Esophagus squamous epithelium (tissue), 4 donors: ENCODE measurements at regions not wholly inside any gene's neighbourhood (a gene's known extent, or its start where the extent isn't known, plus 50 kb on each side); places are given as distances from the start of the nearest gene placed in this dataset.

Source experiments
- POLR2A ChIP-seq, 4 donors: fragments of 450-650 bp; IDR thresholded peaks; one replicate each; pipeline ENCODE4 v1.6.1; 2017; ENCODE audit warnings: antibody characterized with exemption in 4 of 4, mild to moderate bottlenecking in 4 of 4, moderate library complexity in 3 of 4
- TF ChIP-seq, protein P1 (sequence below), 6 experiments: fragments of 450-650 bp in 4 of 6; fragments of 200-600 bp in 2 of 6; sonication (generic) in 2 of 6; IDR thresholded peaks; one replicate each; pipeline ENCODE4 v1.5.1; 2016 to 2019; ENCODE audit warnings: antibody characterized with exemption in 6 of 6, mild to moderate bottlenecking in 4 of 6, moderate library complexity in 4 of 6

DNA sequence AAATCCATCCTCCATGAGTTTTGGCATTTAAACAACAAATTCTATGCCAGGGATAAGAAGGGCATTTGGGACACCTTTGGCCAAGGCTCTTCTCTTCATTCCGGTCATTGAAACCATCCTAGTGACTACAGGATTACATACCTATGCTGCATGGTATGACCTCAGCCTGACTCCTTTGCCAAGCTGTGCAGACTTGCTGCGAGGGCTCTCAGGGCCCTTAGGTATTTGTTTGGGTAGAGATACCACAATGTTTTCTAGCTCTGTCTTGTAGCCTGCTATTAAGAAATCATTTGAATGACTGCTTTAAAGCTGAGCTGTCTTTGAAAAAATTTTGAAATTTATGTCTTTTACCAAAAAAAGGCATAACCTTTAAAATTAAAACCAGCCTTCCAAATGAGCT, 749.8 kb upstream of the SGO1 start:
- TF ChIP-seq, protein P1, sequence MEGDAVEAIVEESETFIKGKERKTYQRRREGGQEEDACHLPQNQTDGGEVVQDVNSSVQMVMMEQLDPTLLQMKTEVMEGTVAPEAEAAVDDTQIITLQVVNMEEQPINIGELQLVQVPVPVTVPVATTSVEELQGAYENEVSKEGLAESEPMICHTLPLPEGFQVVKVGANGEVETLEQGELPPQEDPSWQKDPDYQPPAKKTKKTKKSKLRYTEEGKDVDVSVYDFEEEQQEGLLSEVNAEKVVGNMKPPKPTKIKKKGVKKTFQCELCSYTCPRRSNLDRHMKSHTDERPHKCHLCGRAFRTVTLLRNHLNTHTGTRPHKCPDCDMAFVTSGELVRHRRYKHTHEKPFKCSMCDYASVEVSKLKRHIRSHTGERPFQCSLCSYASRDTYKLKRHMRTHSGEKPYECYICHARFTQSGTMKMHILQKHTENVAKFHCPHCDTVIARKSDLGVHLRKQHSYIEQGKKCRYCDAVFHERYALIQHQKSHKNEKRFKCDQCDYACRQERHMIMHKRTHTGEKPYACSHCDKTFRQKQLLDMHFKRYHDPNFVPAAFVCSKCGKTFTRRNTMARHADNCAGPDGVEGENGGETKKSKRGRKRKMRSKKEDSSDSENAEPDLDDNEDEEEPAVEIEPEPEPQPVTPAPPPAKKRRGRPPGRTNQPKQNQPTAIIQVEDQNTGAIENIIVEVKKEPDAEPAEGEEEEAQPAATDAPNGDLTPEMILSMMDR (IDR thresholded peaks at IDR 0.05) = no peak
- no peak for TF ChIP-seq POLR2A (IDR thresholded peaks at IDR 0.05)
